ENCODE measurements at regions not wholly inside any gene's neighbourhood (a gene's known extent, or its start where the extent isn't known, plus 50 kb on each side); places are given as distances from the start of the nearest gene placed in this dataset.

DNA sequence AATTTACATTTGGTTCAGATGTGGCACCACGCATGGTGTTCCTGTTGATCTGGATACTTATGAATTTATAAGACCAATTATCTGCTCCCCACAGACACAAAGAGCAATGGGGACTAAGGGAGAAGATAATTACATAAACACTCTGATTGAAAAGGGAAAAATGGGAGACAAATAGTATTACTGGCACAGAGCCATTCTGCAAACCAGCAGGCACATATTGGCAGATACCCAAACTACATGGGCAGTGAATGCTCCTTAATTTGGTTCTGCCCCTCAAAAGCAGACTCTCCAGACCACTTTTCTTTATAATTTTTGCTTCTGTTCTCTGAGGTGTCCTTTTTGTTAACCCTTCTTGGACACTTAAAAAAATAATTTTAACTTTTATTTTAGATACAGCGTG is 1674.2 kb downstream of the PCDH9 start:
- H3K4me2 ChIP-seq (ENCODE audit: insufficient read depth, low read length), result no peak overlapping the region
- no peaks in the 10 kb centered on the region for H3K9me3 ChIP-seq (replicated peaks; ENCODE audit: control insufficient read depth, insufficient read depth, low read length)
- CTCF ChIA-PET, result no interaction called here
- no peaks in the 10 kb centered on the region for H3K79me2 ChIP-seq (ENCODE audit: control insufficient read depth, insufficient read depth, low read length)
- H4K20me1 ChIP-seq (replicated peaks; ENCODE audit: control insufficient read depth, extremely low read depth, insufficient read depth, low read length), result no peaks in the 10 kb centered on the region
- FAIRE-seq, result no peak
- no peak overlapping the region for H3K27ac ChIP-seq (ENCODE audit: insufficient read depth, low read depth, low read length)
- H3K4me1 ChIP-seq (ENCODE audit: control insufficient read depth, extremely low read depth, insufficient read depth, low read length), result no peaks in the 10 kb centered on the region
- POLR2A ChIA-PET, result no interaction called here
- BruUV-seq (replicated peaks), result no TSS peak
- dilution Hi-C loops (cut with MboI; ENCODE audit: extremely low pct_ligation_motif_present, low sequenced_read_pairs) (no loop called here), intact Hi-C loops (cut with micrococcal nuclease) (no loop called here)
- H3K9ac ChIP-seq (replicated peaks; ENCODE audit: extremely low read depth, insufficient read depth, low read length), result no peak overlapping the region
- no peak for DNase-seq (ENCODE audit: low read depth, low spot score)
- H2AFZ ChIP-seq (ENCODE audit: low read depth, low read length), result no peak overlapping the region
- no peaks in the 10 kb centered on the region for H3K27me3 ChIP-seq (ENCODE audit: control insufficient read depth in 2 of 2, insufficient read depth in 2 of 2, low read length in 2 of 2)
- no peak for TF ChIP-seq FOS (IDR thresholded peaks at IDR 0.05; ENCODE audit: borderline replicate concordance, insufficient read depth, low read length)
- TF ChIP-seq, protein P1, sequence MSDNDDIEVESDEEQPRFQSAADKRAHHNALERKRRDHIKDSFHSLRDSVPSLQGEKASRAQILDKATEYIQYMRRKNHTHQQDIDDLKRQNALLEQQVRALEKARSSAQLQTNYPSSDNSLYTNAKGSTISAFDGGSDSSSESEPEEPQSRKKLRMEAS (IDR thresholded peaks at IDR 0.05; ENCODE audit: insufficient read depth, insufficient read length), result no peak
- TF ChIP-seq JUN (IDR thresholded peaks at IDR 0.05; ENCODE audit: borderline replicate concordance, insufficient read depth, insufficient read length, low read depth), result no peak
- TF ChIP-seq POLR2AphosphoS5 (IDR thresholded peaks at IDR 0.05; ENCODE audit: insufficient read depth, low read depth, low read length), result no peak
- TF ChIP-seq, protein P2, sequence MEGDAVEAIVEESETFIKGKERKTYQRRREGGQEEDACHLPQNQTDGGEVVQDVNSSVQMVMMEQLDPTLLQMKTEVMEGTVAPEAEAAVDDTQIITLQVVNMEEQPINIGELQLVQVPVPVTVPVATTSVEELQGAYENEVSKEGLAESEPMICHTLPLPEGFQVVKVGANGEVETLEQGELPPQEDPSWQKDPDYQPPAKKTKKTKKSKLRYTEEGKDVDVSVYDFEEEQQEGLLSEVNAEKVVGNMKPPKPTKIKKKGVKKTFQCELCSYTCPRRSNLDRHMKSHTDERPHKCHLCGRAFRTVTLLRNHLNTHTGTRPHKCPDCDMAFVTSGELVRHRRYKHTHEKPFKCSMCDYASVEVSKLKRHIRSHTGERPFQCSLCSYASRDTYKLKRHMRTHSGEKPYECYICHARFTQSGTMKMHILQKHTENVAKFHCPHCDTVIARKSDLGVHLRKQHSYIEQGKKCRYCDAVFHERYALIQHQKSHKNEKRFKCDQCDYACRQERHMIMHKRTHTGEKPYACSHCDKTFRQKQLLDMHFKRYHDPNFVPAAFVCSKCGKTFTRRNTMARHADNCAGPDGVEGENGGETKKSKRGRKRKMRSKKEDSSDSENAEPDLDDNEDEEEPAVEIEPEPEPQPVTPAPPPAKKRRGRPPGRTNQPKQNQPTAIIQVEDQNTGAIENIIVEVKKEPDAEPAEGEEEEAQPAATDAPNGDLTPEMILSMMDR (IDR thresholded peaks at IDR 0.05; ENCODE audit: extremely low read depth in 1 of 2, insufficient read depth in 1 of 2, low read depth in 1 of 2, low read length in 2 of 2), result no peak
- no peak for TF ChIP-seq MYC (IDR thresholded peaks at IDR 0.05; ENCODE audit: low read depth, low read length)
- TF ChIP-seq EZH2 (IDR thresholded peaks at IDR 0.05; ENCODE audit: borderline replicate concordance, low read depth, low read length, severe bottlenecking), result no peak
- TF ChIP-seq POLR2A (IDR thresholded peaks at IDR 0.05; ENCODE audit: low read depth, low read length), result no peak
- no peak for TF ChIP-seq GATA2 (IDR thresholded peaks at IDR 0.05; ENCODE audit: insufficient read depth, insufficient read length, low read depth, low read length)
- no peaks in the 10 kb centered on the region for H3K9me1 ChIP-seq (replicated peaks; ENCODE audit: control insufficient read depth, extremely low read depth, insufficient read depth, low read length)
- no peak overlapping the region for H3K4me3 ChIP-seq (replicated peaks in 1 of 3; ENCODE audit: insufficient read depth in 1 of 3, low read depth in 1 of 3, low read length in 3 of 3)
- H3K36me3 ChIP-seq (ENCODE audit: control insufficient read depth in 2 of 2, extremely low read depth in 1 of 2, insufficient read depth in 2 of 2, low read length in 2 of 2), result no peaks in the 10 kb centered on the region

Measured in endothelial cell of umbilical vein (primary cell).